HL-60/S4 (cell line): ENCODE measurements at regions not wholly inside any gene's neighbourhood (a gene's known extent, or its start where the extent isn't known, plus 50 kb on each side); places are given as distances from the start of the nearest gene placed in this dataset.

Experiments used
- in situ Hi-C: fragments of 300-500 bp; cut with MboI; formaldehyde crosslinking; loops from 2 replicates; pipeline ENCODE4 v1.14.3; 2022; ENCODE audit warnings: low sequenced_read_pairs

DNA sequence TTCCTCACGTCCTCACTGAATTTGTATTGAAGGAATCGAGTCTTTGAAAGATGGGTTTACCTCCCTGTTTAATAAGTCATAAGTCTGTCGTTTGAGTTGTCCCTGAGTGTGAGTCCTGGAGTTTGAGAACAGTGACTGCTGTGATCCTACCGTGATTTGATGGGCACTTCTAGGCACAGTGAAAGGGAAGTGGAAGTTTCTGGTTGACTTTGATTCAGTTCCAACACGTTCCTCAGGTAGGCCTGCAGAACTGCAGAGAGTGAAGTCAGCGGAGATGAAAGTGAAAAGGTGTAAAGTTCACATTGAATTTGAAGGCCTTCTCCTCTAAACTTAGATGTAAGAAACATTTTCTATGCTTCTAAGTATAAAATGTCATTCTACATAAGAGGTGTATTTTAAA lies 52.9 kb upstream of the ACKR3 start:
- in situ Hi-C loops, result loop anchor here (25.0 kb wide), 1 partner anchor 546 kb away; no protein-coding TSS in a partner anchor

DNA sequence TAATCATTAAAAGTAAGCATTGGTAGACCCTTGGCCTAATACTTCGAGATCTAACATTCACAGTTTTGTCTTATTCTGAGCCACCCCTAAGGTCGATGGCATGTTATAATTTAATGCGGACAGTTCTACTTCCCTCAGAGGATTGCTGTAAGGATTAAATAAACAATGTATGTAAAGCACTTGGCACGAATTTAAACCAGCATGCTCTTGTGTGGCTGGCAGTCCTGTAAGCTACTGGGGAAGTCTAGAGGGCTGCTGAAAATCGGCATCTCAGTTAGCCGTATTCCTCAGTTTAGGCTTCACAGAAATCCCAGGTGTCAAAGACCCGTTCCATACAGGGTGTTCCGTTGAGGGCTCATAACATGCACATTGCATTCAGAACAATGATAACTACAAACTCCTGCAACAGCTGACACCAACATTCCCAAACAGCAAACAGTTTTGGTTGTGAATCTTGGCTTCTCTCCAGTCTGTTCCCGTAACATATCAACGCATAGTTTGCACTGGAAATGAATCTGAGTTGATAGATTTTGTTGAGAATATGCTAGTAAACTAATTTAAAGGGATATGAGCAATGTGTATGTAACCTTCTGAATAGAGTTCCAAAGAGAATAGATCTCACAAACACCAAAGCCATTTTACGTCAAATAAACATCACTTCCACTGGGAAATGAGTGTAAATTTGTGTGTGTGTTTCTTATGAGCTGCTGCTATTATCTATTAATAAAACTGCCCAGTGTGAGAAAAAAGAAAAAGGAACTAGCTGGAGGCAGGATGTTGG lies 52.2 kb upstream of the ACKR3 start:
- in situ Hi-C loops, result loop anchor here (25.0 kb wide), 1 partner anchor 545 kb away; no protein-coding TSS in a partner anchor
